NB4 (cell line): ENCODE measurements at regions not wholly inside any gene's neighbourhood (a gene's known extent, or its start where the extent isn't known, plus 50 kb on each side); places are given as distances from the start of the nearest gene placed in this dataset.

ENCODE experiments used
- CTCF ChIP-seq: IDR thresholded peaks from one replicate; pipeline ENCODE4 v1.5.1; 2012; ENCODE audit warnings: low read depth, low read length
- MYC ChIP-seq: IDR thresholded peaks from 2 replicates; pipeline ENCODE4 v1.6.1; 2011; ENCODE audit warnings: low read depth, low read length
- POLR2A ChIP-seq: IDR thresholded peaks from 2 replicates; pipeline ENCODE4 v1.6.1; 2011; ENCODE audit warnings: mild to moderate bottlenecking; ENCODE audit not compliant: insufficient read length; ENCODE audit errors: extremely low read depth

DNA sequence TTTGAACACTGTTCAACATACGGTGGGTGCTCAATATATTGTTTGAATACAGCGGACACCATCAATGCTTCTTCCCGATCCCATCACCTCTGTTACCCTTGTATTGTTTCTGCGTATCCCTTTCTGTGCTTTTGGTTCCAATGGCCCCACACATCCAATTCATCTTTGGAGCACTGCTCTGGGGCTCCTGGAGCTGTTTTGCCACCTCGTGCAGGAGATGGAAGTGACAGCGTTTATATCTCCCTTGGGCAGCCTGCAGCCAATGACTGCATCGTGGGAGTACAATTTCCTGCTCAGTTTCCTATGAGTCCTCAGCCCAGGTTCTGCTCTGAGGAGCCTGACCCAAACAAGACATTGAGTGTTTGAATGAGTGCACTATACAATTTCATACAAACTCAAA lies 50.2 kb upstream of the PIK3CG start:
- TF ChIP-seq POLR2A (no peak), CTCF (no peak), MYC (no peak)
